NB4 (cell line): ENCODE measurements at regions not wholly inside any gene's neighbourhood (a gene's known extent, or its start where the extent isn't known, plus 50 kb on each side); places are given as distances from the start of the nearest gene placed in this dataset.

Experiments
- MYC ChIP-seq: IDR thresholded peaks from 2 replicates; pipeline ENCODE4 v1.6.1; 2011; ENCODE audit warnings: low read depth, low read length
- POLR2A ChIP-seq: IDR thresholded peaks from 2 replicates; pipeline ENCODE4 v1.6.1; 2011; ENCODE audit warnings: mild to moderate bottlenecking; ENCODE audit not compliant: insufficient read length; ENCODE audit errors: extremely low read depth
- TF ChIP-seq, protein P1 (sequence below): IDR thresholded peaks from one replicate; pipeline ENCODE4 v1.5.1; 2012; ENCODE audit warnings: low read depth, low read length
- TF ChIP-seq, protein P2 (sequence below): IDR thresholded peaks from 2 replicates; pipeline ENCODE4 v1.6.1; 2011; ENCODE audit warnings: low read depth, low read length

DNA sequence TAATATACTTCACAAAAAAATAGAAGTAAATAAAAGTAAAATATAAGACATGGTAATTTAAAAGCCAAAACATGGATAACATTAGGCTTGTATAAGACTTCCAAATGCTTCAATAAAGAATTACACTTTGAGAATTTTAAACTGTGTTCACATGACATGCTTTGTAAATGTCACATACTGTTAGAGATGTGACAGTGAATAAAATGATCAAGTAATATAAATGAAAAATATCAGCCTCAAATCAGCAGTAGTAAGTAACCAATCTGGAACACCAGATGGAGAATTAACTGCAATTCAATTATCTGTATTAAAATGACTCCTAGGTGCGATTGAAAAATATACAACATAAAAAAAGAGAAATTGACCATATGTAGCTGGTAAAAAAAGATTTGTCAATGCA lies 1260.8 kb downstream of the BRINP3 start:
- TF ChIP-seq, protein P1, sequence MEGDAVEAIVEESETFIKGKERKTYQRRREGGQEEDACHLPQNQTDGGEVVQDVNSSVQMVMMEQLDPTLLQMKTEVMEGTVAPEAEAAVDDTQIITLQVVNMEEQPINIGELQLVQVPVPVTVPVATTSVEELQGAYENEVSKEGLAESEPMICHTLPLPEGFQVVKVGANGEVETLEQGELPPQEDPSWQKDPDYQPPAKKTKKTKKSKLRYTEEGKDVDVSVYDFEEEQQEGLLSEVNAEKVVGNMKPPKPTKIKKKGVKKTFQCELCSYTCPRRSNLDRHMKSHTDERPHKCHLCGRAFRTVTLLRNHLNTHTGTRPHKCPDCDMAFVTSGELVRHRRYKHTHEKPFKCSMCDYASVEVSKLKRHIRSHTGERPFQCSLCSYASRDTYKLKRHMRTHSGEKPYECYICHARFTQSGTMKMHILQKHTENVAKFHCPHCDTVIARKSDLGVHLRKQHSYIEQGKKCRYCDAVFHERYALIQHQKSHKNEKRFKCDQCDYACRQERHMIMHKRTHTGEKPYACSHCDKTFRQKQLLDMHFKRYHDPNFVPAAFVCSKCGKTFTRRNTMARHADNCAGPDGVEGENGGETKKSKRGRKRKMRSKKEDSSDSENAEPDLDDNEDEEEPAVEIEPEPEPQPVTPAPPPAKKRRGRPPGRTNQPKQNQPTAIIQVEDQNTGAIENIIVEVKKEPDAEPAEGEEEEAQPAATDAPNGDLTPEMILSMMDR: no peak
- TF ChIP-seq POLR2A (no peak), MYC (no peak)
- TF ChIP-seq, protein P2, sequence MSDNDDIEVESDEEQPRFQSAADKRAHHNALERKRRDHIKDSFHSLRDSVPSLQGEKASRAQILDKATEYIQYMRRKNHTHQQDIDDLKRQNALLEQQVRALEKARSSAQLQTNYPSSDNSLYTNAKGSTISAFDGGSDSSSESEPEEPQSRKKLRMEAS: no peak
